ENCODE measurements at regions not wholly inside any gene's neighbourhood (a gene's known extent, or its start where the extent isn't known, plus 50 kb on each side); places are given as distances from the start of the nearest gene placed in this dataset.
A peak's percentile ranks its signal among the peaks of the same experiment; 100 is the strongest.

DNA sequence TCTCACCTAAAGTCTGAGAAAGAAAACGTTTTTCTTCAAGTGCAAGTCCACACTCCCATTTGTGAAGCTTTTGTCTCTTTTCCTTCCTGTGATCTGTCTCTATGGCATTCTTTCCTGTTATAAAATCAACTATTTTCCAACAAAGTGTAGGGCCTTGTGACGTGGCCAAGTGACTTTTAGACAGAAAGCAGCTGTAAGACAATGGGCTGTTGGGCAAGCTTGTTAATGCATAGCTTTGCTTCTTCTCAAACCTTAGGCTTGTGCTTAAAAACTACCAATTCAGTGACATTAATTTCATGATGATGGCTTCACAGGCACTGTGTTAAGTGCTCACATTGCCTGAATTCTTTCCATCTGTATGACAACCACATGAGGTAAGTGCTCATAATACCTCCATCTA is 83.5 kb downstream of the VCY1B start:
- peak in 1 of 4 donors; percentile 49 for DNase-seq

DNA sequence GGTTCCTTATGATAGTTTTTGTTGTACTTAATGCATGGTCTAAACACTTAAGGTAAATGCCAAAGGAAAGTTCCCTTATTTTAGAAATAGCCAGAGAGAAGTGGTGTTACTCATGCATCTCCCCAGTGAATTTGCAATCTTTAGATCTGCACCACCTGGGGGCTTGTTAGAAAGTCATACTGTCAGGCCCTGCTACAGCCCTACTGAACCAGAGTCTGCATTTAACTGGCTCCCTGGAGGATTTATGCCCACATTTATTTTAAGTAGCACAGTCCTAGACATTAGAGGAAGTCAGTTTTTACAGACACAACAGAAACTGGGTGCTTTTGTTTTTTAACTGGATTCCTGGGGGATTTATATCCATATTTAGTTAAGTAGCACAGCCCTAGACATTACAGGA is 89.6 kb downstream of the VCY1B start:
- ATAC-seq, result no peak
- intact Hi-C loops (cut with DNase I), result no loop called here

More for the DNA sequence above, 83.5 kb downstream of the VCY1B start:
- Histone ChIP-seq H3K27ac (no peak overlapping the region), H3K9me3 (no peaks in the 10 kb centered on the region), H3K27me3 (no peaks in the 10 kb centered on the region), H3K4me3 (no peak overlapping the region), H3K4me1 (no peaks in the 10 kb centered on the region), H3K36me3 (no peaks in the 10 kb centered on the region)
- intact Hi-C loops (cut with DNase I), result no loop called here
- TF ChIP-seq, protein P1, sequence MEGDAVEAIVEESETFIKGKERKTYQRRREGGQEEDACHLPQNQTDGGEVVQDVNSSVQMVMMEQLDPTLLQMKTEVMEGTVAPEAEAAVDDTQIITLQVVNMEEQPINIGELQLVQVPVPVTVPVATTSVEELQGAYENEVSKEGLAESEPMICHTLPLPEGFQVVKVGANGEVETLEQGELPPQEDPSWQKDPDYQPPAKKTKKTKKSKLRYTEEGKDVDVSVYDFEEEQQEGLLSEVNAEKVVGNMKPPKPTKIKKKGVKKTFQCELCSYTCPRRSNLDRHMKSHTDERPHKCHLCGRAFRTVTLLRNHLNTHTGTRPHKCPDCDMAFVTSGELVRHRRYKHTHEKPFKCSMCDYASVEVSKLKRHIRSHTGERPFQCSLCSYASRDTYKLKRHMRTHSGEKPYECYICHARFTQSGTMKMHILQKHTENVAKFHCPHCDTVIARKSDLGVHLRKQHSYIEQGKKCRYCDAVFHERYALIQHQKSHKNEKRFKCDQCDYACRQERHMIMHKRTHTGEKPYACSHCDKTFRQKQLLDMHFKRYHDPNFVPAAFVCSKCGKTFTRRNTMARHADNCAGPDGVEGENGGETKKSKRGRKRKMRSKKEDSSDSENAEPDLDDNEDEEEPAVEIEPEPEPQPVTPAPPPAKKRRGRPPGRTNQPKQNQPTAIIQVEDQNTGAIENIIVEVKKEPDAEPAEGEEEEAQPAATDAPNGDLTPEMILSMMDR (IDR thresholded peaks at IDR 0.05), result no peak
- ATAC-seq, result no peak

DNA sequence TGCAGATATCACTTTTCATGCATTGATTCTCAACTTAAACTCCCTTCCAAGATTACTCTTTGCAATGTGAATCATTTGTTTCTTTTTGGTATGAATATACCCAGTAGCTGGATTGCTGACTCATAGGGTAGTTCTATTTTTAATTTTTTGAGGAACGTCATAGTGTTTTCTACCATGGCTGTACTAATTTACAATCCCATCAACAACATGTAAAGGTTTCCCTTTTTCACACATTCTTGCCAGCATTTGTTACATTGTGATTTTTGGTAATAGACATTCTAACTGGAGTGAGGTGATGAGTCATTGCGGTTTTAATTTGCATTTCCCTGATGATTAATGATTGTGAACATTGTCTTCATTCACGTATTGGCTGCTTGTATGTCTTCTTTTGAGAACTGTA is 126.7 kb downstream of the VCY1B start:
- TF ChIP-seq, protein P1 (IDR thresholded peaks at IDR 0.05), result no peak
- ATAC-seq (no peak), DNase-seq (no peak)
- Histone ChIP-seq H3K36me3 (no peaks in the 10 kb centered on the region), H3K4me3 (no peak overlapping the region), H3K27ac (no peak overlapping the region), H3K27me3 (no peaks in the 10 kb centered on the region), H3K4me1 (no peaks in the 10 kb centered on the region), H3K9me3 (no peaks in the 10 kb centered on the region)
- intact Hi-C loops (cut with DNase I), result no loop called here

More for the DNA sequence above, 89.6 kb downstream of the VCY1B start:
- no peaks in the 10 kb centered on the region for H3K36me3 ChIP-seq
- no peak overlapping the region for H3K27ac ChIP-seq
- H3K4me1 ChIP-seq, result no peaks in the 10 kb centered on the region
- no peaks in the 10 kb centered on the region for H3K27me3 ChIP-seq
- H3K9me3 ChIP-seq, result no peaks in the 10 kb centered on the region
- H3K4me3 ChIP-seq, result no peak overlapping the region
- TF ChIP-seq, protein P1 (IDR thresholded peaks at IDR 0.05), result no peak
- DNase-seq, result no peak

DNA sequence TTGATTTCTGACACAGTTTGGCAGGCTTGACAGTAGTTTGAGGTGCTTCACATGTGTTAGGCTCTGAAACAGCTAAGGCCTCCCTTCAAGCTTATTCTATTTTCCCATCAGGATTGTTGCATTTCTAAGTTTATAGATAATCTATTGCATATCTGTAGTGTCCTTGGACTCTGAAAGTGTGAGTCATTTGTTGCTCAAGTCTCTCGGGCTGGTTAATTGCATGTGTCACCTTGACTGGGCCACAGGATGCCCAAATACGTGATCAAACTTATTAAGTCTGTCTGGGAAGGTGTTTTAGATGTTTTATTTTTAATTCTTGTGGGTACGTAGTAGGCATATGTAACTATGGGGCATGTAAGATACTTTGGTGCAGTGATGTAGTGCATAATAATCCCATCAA is 166.0 kb downstream of the VCY1B start:
- DNase-seq (no peak), ATAC-seq (no peak)
- no peak overlapping the region for H3K27ac ChIP-seq
- H3K4me1 ChIP-seq, result no peaks in the 10 kb centered on the region
- TF ChIP-seq, protein P1 (IDR thresholded peaks at IDR 0.05), result no peak
- no peaks in the 10 kb centered on the region for H3K36me3 ChIP-seq
- no peak overlapping the region for H3K4me3 ChIP-seq
- intact Hi-C loops (cut with DNase I), result no loop called here
- H3K9me3 ChIP-seq, result no peaks in the 10 kb centered on the region
- no peaks in the 10 kb centered on the region for H3K27me3 ChIP-seq

DNA sequence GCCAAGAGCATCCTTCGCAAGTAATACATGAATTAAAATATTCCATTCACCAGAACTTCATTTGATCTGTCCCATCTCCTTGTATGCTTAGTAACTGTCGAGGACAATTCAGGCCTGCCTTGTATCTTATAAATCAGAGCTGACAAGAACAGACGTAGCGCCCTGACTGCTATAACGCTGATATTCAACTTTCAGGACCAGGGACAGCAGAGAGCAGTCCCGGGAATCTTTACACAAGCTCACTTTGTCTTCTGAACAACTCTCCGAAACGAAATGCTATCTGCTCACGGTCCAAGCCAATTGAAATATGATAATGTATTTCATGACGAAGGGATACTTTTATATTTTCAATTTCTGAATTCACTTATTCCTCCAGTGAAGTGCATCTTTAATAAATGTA is 175.7 kb downstream of the VCY1B start:
- Histone ChIP-seq H3K27me3 (no peaks in the 10 kb centered on the region), H3K4me3 (no peak overlapping the region), H3K4me1 (no peaks in the 10 kb centered on the region), H3K9me3 (no peaks in the 10 kb centered on the region), H3K27ac (no peak overlapping the region), H3K36me3 (no peaks in the 10 kb centered on the region)
- DNase-seq, result peak in 1 of 4 donors; percentile 22
- no peak for ATAC-seq
- TF ChIP-seq, protein P1 (IDR thresholded peaks at IDR 0.05), result no peak
- intact Hi-C loops (cut with DNase I), result no loop called here
